B cell (primary cell): ENCODE measurements at regions not wholly inside any gene's neighbourhood (a gene's known extent, or its start where the extent isn't known, plus 50 kb on each side); places are given as distances from the start of the nearest gene placed in this dataset.

ENCODE experiments used
- EZH2 ChIP-seq: IDR thresholded peaks from 2 replicates; pipeline ENCODE4 v1.6.1; 2012; ENCODE audit warnings: borderline replicate concordance, low read depth, mild to moderate bottlenecking, moderate library complexity, low read length; ENCODE audit not compliant: insufficient read depth, poor library complexity, severe bottlenecking
- TF ChIP-seq, protein P1 (sequence below): fragments of 200-600 bp; IDR thresholded peaks from one replicate; pipeline ENCODE4 v1.8.0; 2022; ENCODE audit warnings: antibody characterized with exemption, mild to moderate bottlenecking

DNA sequence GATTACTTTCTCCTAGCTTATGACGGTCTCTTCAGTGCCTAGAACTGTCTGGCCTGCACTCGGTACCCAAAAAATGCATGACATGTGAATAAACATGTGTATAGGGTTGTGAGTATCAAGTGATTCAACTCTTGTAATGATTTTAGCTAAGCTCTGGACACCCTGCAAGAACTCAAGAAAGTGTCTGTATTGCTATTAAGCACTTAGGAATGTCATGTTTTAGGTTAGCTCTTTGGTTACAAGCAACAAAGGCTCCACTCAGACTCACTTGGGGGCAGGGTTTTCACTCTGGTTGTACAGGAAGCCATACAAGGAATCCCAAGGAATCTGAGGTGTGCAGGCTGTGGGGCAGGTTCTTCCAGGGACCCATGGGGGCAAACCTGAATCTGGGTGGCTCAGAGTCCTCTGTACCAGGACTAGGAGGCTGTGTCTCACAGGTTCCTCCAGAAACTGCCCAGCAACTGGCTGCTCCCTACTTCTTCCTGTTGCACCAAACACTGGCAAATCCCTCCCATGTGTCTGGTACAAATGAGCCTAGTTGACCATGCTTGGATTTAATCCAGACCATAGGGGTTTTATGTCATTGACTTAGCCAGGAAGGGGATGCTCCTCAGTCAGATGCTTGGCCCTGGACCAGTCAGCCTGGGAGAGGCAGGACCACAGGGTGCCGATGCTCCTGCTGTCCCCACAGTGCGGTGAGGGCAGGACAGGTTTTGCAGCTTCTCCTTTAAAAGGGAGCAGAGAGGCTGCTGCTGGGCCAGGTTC, 77.9 kb upstream of the CDH4 start:
- TF ChIP-seq, protein P1, sequence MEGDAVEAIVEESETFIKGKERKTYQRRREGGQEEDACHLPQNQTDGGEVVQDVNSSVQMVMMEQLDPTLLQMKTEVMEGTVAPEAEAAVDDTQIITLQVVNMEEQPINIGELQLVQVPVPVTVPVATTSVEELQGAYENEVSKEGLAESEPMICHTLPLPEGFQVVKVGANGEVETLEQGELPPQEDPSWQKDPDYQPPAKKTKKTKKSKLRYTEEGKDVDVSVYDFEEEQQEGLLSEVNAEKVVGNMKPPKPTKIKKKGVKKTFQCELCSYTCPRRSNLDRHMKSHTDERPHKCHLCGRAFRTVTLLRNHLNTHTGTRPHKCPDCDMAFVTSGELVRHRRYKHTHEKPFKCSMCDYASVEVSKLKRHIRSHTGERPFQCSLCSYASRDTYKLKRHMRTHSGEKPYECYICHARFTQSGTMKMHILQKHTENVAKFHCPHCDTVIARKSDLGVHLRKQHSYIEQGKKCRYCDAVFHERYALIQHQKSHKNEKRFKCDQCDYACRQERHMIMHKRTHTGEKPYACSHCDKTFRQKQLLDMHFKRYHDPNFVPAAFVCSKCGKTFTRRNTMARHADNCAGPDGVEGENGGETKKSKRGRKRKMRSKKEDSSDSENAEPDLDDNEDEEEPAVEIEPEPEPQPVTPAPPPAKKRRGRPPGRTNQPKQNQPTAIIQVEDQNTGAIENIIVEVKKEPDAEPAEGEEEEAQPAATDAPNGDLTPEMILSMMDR: no peak
- no peak for TF ChIP-seq EZH2
